ENCODE measurements at regions not wholly inside any gene's neighbourhood (a gene's known extent, or its start where the extent isn't known, plus 50 kb on each side); places are given as distances from the start of the nearest gene placed in this dataset.

GRCh38 chr1:36583980-36584782, 101.5 kb upstream of the CSF3R start (continued):
- TF ChIP-seq USF2 (IDR thresholded peaks at IDR 0.05; ENCODE audit: low read depth, low read length) (no peak), RCOR1 (IDR thresholded peaks at IDR 0.05; ENCODE audit: insufficient replicate concordance, low read length) (no peak), RFX5 (IDR thresholded peaks at IDR 0.05; ENCODE audit: low read depth, low read length) (no peak), MXI1 (IDR thresholded peaks at IDR 0.05; ENCODE audit: borderline replicate concordance, low read depth, low read length) (no peak), RAD21 (IDR thresholded peaks at IDR 0.05; ENCODE audit: low read length) (no peak)

Data from IMR-90 (cell line).